ENCODE measurements at regions not wholly inside any gene's neighbourhood (a gene's known extent, or its start where the extent isn't known, plus 50 kb on each side); places are given as distances from the start of the nearest gene placed in this dataset.

- DNase-seq (ENCODE audit: low spot score, unreplicated experiment) = no peak
- TF ChIP-seq, protein P1, sequence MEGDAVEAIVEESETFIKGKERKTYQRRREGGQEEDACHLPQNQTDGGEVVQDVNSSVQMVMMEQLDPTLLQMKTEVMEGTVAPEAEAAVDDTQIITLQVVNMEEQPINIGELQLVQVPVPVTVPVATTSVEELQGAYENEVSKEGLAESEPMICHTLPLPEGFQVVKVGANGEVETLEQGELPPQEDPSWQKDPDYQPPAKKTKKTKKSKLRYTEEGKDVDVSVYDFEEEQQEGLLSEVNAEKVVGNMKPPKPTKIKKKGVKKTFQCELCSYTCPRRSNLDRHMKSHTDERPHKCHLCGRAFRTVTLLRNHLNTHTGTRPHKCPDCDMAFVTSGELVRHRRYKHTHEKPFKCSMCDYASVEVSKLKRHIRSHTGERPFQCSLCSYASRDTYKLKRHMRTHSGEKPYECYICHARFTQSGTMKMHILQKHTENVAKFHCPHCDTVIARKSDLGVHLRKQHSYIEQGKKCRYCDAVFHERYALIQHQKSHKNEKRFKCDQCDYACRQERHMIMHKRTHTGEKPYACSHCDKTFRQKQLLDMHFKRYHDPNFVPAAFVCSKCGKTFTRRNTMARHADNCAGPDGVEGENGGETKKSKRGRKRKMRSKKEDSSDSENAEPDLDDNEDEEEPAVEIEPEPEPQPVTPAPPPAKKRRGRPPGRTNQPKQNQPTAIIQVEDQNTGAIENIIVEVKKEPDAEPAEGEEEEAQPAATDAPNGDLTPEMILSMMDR (IDR thresholded peaks at IDR 0.05; ENCODE audit: unreplicated experiment) = no peak
- no peak overlapping the region for H3K4me3 Mint-ChIP-seq (ENCODE audit: low read depth)
- H3K9me3 Mint-ChIP-seq (ENCODE audit: low read depth) = no peaks in the 10 kb centered on the region
- no peak overlapping the region for H3K27ac Mint-ChIP-seq
- no peaks in the 10 kb centered on the region for H3K4me1 Mint-ChIP-seq (ENCODE audit: low read depth)
- peaks cover 2% of the 10 kb centered on the region for H3K27me3 Mint-ChIP-seq
- no peaks in the 10 kb centered on the region for H3K36me3 Mint-ChIP-seq (ENCODE audit: insufficient read depth)
Measured at GRCh38 chr2:100660851-100661584, 98.2 kb downstream of the PDCL3 start.

- H3K4me3 Mint-ChIP-seq (ENCODE audit: low read depth) = no peak overlapping the region
Measured at GRCh38 chr2:100662866-100663265, 100.1 kb downstream of the PDCL3 start.

DNA sequence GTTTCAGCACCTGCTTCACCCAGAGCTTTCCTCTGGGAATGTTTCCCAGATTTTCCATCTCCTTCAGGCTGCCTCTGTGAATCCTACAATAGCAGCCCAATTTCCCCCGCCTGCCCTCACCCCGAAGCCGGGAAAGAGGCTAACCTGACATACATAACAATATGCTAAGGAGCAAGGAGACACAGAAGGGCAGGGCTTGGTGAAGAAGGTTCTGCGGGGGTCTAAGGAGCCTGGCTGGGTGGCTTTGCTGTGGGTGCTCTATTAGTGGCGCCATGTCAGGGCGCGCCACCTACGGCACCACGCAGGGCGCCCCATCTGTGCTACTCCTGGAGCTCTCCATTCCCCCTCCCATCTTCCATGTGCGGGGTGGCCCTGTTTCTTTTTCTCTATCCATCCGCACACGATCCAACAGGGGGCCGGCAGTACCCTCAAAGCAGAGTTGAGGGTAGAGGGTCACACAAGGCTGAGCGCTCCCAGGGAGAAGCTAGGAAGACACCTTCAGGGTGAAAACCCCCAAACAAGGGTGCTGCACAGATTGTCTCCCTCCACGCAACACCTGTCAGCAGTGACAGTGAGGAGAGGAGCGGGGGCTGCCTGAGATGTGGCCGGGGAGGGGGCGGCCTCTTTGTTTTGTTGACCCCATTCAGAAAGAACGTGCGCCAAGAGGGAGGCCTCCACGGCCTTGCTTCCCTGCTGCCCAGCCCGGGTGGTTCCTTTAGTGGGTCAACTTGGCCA, 101.4 kb downstream of the PDCL3 start:
- H3K36me3 Mint-ChIP-seq (ENCODE audit: insufficient read depth) = no peaks in the 10 kb centered on the region
- no peak overlapping the region for H3K4me3 Mint-ChIP-seq (ENCODE audit: low read depth)
- H3K4me1 Mint-ChIP-seq (ENCODE audit: low read depth) = no peaks in the 10 kb centered on the region
- TF ChIP-seq, protein P1 (IDR thresholded peaks at IDR 0.05; ENCODE audit: unreplicated experiment) = no peak
- peaks cover 6% of the 10 kb centered on the region for H3K27me3 Mint-ChIP-seq
- H3K9me3 Mint-ChIP-seq (ENCODE audit: low read depth) = no peaks in the 10 kb centered on the region
- DNase-seq (ENCODE audit: low spot score, unreplicated experiment) = no peak
- H3K27ac Mint-ChIP-seq = no peak overlapping the region

More at GRCh38 chr2:100662866-100663265, 100.1 kb downstream of the PDCL3 start:
- TF ChIP-seq, protein P1 (IDR thresholded peaks at IDR 0.05; ENCODE audit: unreplicated experiment) = no peak
- DNase-seq (ENCODE audit: low spot score, unreplicated experiment) = no peak
- no peaks in the 10 kb centered on the region for H3K9me3 Mint-ChIP-seq (ENCODE audit: low read depth)
- peaks cover 4% of the 10 kb centered on the region for H3K27me3 Mint-ChIP-seq
- no peak overlapping the region for H3K27ac Mint-ChIP-seq
- no peaks in the 10 kb centered on the region for H3K4me1 Mint-ChIP-seq (ENCODE audit: low read depth)
- H3K36me3 Mint-ChIP-seq (ENCODE audit: insufficient read depth) = no peaks in the 10 kb centered on the region

- Mint-ChIP-seq H3K4me3 (ENCODE audit: low read depth) (no peak overlapping the region), H3K36me3 (ENCODE audit: insufficient read depth) (no peaks in the 10 kb centered on the region), H3K4me1 (ENCODE audit: low read depth) (no peaks in the 10 kb centered on the region), H3K27ac (no peak overlapping the region), H3K27me3 (peaks cover 6% of the 10 kb centered on the region), H3K9me3 (ENCODE audit: low read depth) (no peaks in the 10 kb centered on the region)
- no peak for DNase-seq (ENCODE audit: low spot score, unreplicated experiment)
- TF ChIP-seq, protein P1 (IDR thresholded peaks at IDR 0.05; ENCODE audit: unreplicated experiment) = no peak
Measured at GRCh38 chr2:100664756-100665101, 101.9 kb downstream of the PDCL3 start.

GRCh38 chr2:100666996-100667395, 104.2 kb downstream of the PDCL3 start:
- Mint-ChIP-seq H3K27me3 (peaks cover 14% of the 10 kb centered on the region), H3K9me3 (ENCODE audit: low read depth) (no peaks in the 10 kb centered on the region), H3K27ac (no peak overlapping the region), H3K4me3 (ENCODE audit: low read depth) (no peak overlapping the region), H3K36me3 (ENCODE audit: insufficient read depth) (no peaks in the 10 kb centered on the region), H3K4me1 (ENCODE audit: low read depth) (no peaks in the 10 kb centered on the region)
- DNase-seq (ENCODE audit: low spot score, unreplicated experiment) = no peak
- TF ChIP-seq, protein P1 (IDR thresholded peaks at IDR 0.05; ENCODE audit: unreplicated experiment) = no peak

Data from progenitor cell of endocrine pancreas (in vitro differentiated cells).